Neural crest cell (in vitro differentiated cells): ENCODE measurements at regions not wholly inside any gene's neighbourhood (a gene's known extent, or its start where the extent isn't known, plus 50 kb on each side); places are given as distances from the start of the nearest gene placed in this dataset.
A peak's percentile ranks its signal among the peaks of the same experiment; 100 is the strongest.

Source experiments
- DNase-seq: peaks from one replicate; pipeline ENCODE4 v3.0.0; 2021; ENCODE audit warnings: low read depth, mixed read lengths, low spot score
- H3K27ac Mint-ChIP-seq: one replicate; pipeline ENCODE4 v1.8.0; 2021; ENCODE audit warnings: mild to moderate bottlenecking, mixed read lengths; ENCODE audit not compliant: unreplicated experiment
- H3K27me3 Mint-ChIP-seq: 2 replicates; pipeline ENCODE4 v1.8.0; 2021; ENCODE audit warnings: low read depth, mild to moderate bottlenecking, mixed read lengths
- H3K36me3 Mint-ChIP-seq: 2 replicates; pipeline ENCODE4 v1.8.0; 2021; ENCODE audit warnings: low read depth, mild to moderate bottlenecking, mixed read lengths
- H3K4me1 Mint-ChIP-seq: 2 replicates; pipeline ENCODE4 v1.8.0; 2021; ENCODE audit warnings: mixed read lengths
- H3K4me3 Mint-ChIP-seq: one replicate; pipeline ENCODE4 v1.8.0; 2021; ENCODE audit warnings: mild to moderate bottlenecking, mixed read lengths
- H3K9me3 Mint-ChIP-seq: 2 replicates; pipeline ENCODE4 v1.8.0; 2021; ENCODE audit warnings: mixed read lengths
- CTCF ChIP-seq: fragments of 200-600 bp; sonication (generic); conservative IDR thresholded peaks from 2 replicates; pipeline ENCODE4 v1.5.0; 2021; ENCODE audit warnings: antibody characterized with exemption, mild to moderate bottlenecking

- no peak overlapping the region for H3K4me3 Mint-ChIP-seq
- H3K4me1 Mint-ChIP-seq, result peaks cover 51% of the 10 kb centered on the region
- H3K27ac Mint-ChIP-seq, result peak overlapping the region; percentile 54
- H3K9me3 Mint-ChIP-seq, result no peaks in the 10 kb centered on the region
- H3K36me3 Mint-ChIP-seq, result no peaks in the 10 kb centered on the region
- TF ChIP-seq CTCF, result no peak
- DNase-seq, result no peak
- H3K27me3 Mint-ChIP-seq, result peaks cover 7% of the 10 kb centered on the region
Observed at GRCh38 chrX:110414273-110414672, 55.6 kb downstream of the RTL9 start.

GRCh38 chrX:110414679-110415439 lies 56.2 kb downstream of the RTL9 start:
- Mint-ChIP-seq H3K9me3 (no peaks in the 10 kb centered on the region), H3K4me3 (no peak overlapping the region), H3K4me1 (peaks cover 54% of the 10 kb centered on the region), H3K27ac (no peak overlapping the region), H3K36me3 (no peaks in the 10 kb centered on the region), H3K27me3 (peaks cover 7% of the 10 kb centered on the region)
- no peak for TF ChIP-seq CTCF
- no peak for DNase-seq

DNA sequence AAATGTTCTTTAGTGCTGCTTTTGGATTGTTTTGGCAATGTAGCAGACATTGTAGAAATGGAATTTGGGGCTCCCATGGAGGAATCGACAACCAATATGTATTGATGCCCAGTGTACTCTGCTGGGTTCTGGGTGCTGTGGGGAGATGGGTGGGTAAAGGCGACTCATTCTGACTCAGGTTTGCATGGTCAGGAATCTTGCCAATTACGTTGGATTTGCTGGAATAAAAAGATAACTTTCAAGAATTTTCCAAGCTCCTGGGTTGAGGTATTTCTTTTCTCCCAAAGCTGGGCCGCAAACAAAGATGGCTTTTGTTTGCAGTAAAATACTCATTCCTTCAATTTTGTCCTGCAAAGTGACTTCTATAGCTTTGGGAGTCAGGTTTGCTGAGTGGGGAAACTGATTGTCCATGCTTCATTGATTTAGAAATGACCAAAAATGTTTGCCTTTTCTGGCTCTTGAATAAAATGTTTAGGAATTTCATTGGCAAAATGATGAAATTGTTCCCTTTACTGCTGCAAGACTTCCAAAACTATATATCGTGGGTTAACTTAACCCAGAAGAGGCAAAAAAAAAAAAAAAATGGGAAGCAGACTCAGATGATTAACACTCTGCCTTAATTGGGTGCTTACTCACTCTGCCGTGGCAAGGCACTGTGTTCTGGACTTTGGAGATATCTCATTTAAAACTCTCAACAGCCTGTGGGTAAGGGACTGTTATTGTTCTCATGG lies 57.0 kb downstream of the RTL9 start:
- TF ChIP-seq CTCF, result no peak
- DNase-seq, result no peak
- no peaks in the 10 kb centered on the region for H3K9me3 Mint-ChIP-seq
- H3K4me3 Mint-ChIP-seq, result no peak overlapping the region
- H3K36me3 Mint-ChIP-seq, result no peaks in the 10 kb centered on the region
- H3K27me3 Mint-ChIP-seq, result peaks cover 7% of the 10 kb centered on the region
- H3K4me1 Mint-ChIP-seq, result peaks cover 54% of the 10 kb centered on the region
- no peak overlapping the region for H3K27ac Mint-ChIP-seq

DNA sequence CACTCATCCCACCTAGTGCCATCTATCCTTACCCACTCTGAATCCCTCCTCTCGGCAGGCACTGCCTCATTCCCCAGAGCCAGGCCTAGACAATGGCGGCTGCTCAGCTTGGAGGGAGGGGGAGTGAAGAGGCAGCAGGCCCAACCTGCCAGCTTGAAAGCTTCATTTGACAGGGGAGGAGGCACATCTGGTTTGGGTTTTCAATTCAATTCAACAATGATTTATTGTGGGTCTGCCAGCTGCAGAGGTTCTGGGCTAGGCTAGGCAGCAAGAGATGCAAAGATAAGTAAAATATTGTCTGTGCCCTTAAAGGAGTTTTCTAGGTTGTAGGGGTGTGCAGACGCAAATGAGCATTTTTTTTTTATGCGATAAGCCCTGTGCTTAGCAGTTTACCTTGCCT lies 58.5 kb downstream of the RTL9 start:
- DNase-seq, result no peak
- TF ChIP-seq CTCF, result no peak
- Mint-ChIP-seq H3K36me3 (no peaks in the 10 kb centered on the region), H3K27ac (peak overlapping the region; percentile 60), H3K9me3 (no peaks in the 10 kb centered on the region), H3K4me1 (peaks cover 51% of the 10 kb centered on the region), H3K4me3 (no peak overlapping the region), H3K27me3 (peaks cover 7% of the 10 kb centered on the region)

DNA sequence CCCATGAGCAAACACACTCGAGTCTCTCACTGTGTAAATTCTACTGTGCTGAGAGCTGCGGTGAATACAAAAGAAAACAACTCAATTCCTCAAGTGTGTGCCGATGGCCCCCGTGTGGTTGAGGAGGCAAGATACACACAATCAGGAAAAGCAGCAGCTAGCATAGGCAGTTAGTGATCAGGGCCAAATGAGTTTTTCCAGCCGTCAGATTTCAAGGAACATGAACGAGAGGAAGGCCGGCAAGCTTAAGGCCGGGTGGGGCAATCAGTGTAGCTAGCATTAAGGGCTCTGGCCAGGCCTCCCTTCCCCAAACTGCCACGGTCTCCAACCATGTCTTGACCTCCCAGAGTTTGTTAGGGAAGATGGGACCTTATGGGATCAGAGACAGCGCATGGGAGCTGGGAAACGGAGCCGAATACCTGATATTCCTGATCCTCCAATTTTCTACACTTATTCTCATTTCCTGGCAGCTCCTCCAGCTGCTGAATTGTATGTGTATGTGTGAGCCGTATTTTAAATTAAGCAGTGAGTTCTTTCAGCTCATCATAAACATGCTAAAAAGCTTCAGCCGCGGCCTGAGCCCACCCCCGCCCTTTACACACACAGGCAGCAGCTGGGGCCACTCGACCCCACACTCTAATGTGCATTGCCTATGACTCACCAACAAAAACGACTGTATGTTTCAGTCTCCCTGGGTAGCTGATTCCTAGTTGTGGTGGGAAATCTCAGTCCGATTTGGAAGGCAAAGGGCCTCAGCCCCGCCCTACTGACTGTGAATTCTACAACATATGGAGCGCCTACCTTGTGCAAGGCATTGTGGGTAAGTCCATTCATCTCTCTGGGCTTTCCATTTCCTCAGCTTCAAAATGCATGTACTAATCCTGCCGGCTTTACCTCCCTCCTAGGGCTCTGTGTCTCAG lies 59.9 kb downstream of the RTL9 start:
- peak; percentile 68 for TF ChIP-seq CTCF
- no peaks in the 10 kb centered on the region for H3K36me3 Mint-ChIP-seq
- H3K4me1 Mint-ChIP-seq, result peaks cover 47% of the 10 kb centered on the region
- H3K27ac Mint-ChIP-seq, result no peak overlapping the region
- H3K9me3 Mint-ChIP-seq, result no peaks in the 10 kb centered on the region
- peaks cover 2% of the 10 kb centered on the region for H3K27me3 Mint-ChIP-seq
- no peak overlapping the region for H3K4me3 Mint-ChIP-seq
- DNase-seq, result peak; percentile 39
